OCI-LY7 (cell line): ENCODE measurements at regions not wholly inside any gene's neighbourhood (a gene's known extent, or its start where the extent isn't known, plus 50 kb on each side); places are given as distances from the start of the nearest gene placed in this dataset.

Source experiments
- BruUV-seq: library from RNA; stranded (reverse); fragments of 400-500 nt; replicated peaks from 2 replicates; lab custom pipeline; 2021; lab: Mats Ljungman, UMichigan
- CTCF ChIA-PET: fragments of 300-600 bp; sonication (Branson Sonifier 250); formaldehyde crosslinking; loops from one replicate; lab custom pipeline; 2022; ENCODE audit warnings: antibody characterized with exemption; ENCODE audit not compliant: unreplicated experiment; lab: Charles Lee
- POLR2A ChIA-PET: fragments of 300-600 bp; sonication (Branson Sonifier 250); formaldehyde crosslinking; loops from one replicate; lab custom pipeline; 2022; ENCODE audit warnings: antibody characterized with exemption; lab: Charles Lee
- DNase-seq: peaks from one replicate; pipeline ENCODE4 v3.0.0-alpha.2; 2015; ENCODE audit warnings: low spot score
- H2AFZ ChIP-seq: fragments of 200-600 bp; sonication (generic), shearing (Covaris generic); 2 replicates; pipeline ENCODE4 v1.6.1; 2014; ENCODE audit warnings: mild to moderate bottlenecking, antibody characterized with exemption, low read length, moderate library complexity
- H3K27ac ChIP-seq: fragments of 200-600 bp; sonication (generic); 2 replicates; pipeline ENCODE4 v1.5.1; 2014; ENCODE audit warnings: mixed run types, low read depth, mild to moderate bottlenecking, moderate library complexity, low read length, inconsistent platforms; ENCODE audit not compliant: poor library complexity, severe bottlenecking
- H3K36me3 ChIP-seq: fragments of 200-600 bp; sonication (generic); 2 replicates; pipeline ENCODE4 v1.6.1; 2014; ENCODE audit warnings: mild to moderate bottlenecking, antibody characterized with exemption, low read length, moderate library complexity, mixed read lengths; ENCODE audit not compliant: insufficient read depth
- H3K4me1 ChIP-seq: fragments of 200-600 bp; sonication (generic); 2 replicates; pipeline ENCODE4 v1.5.1; 2014; ENCODE audit warnings: mild to moderate bottlenecking, low read length; ENCODE audit not compliant: insufficient read depth, poor library complexity, severe bottlenecking
- H3K4me2 ChIP-seq: fragments of 200-600 bp; sonication (generic); 2 replicates; pipeline ENCODE4 v1.6.1; 2014; ENCODE audit warnings: mild to moderate bottlenecking, low read length
- H3K4me3 ChIP-seq: fragments of 200-600 bp; sonication (generic); 2 replicates; pipeline ENCODE4 v1.5.1; 2014; ENCODE audit warnings: mild to moderate bottlenecking, low read depth, low read length; ENCODE audit not compliant: poor library complexity, severe bottlenecking
- H3K79me2 ChIP-seq: fragments of 200-600 bp; sonication (generic); 2 replicates; pipeline ENCODE4 v1.6.1; 2016; ENCODE audit warnings: low read depth, mild to moderate bottlenecking, low read length, moderate library complexity, mixed read lengths; ENCODE audit not compliant: insufficient read depth
- H3K9me2 ChIP-seq: fragments of 200-600 bp; sonication (generic); 2 replicates; pipeline ENCODE4 v1.6.1; 2016; ENCODE audit warnings: mild to moderate bottlenecking, low read length, mixed read lengths; ENCODE audit not compliant: insufficient read depth
- H3K9me3 ChIP-seq: fragments of 200-600 bp; sonication (generic); 2 replicates; pipeline ENCODE4 v1.6.1; 2014; ENCODE audit warnings: mild to moderate bottlenecking, mixed run types, low read length, mixed read lengths
- H4K20me1 ChIP-seq: fragments of 200-600 bp; sonication (generic); 2 replicates; pipeline ENCODE4 v1.6.1; 2014; ENCODE audit warnings: mild to moderate bottlenecking, antibody characterized with exemption, low read length, moderate library complexity, mixed read lengths; ENCODE audit not compliant: insufficient read depth
- EZH2phosphoT487 ChIP-seq: fragments of 200-600 bp; sonication (generic); IDR thresholded peaks from 2 replicates; pipeline ENCODE4 v1.6.1; 2018; ENCODE audit warnings: low read depth, borderline replicate concordance, mild to moderate bottlenecking, mixed run types, antibody characterized with exemption, low read length, moderate library complexity, mixed read lengths
- intact Hi-C: fragments of 100-400 bp; cut with micrococcal nuclease; formaldehyde crosslinking; loops from one replicate; pipeline ENCODE4 v1.10.0; 2022; ENCODE audit not compliant: unreplicated experiment
- TF ChIP-seq, protein P1 (sequence below): fragments of 200-600 bp; sonication (generic); conservative IDR thresholded peaks from 2 replicates; pipeline ENCODE4 v1.5.1; 2014; ENCODE audit warnings: mild to moderate bottlenecking, antibody characterized with exemption, low read length, moderate library complexity, mixed read lengths

DNA sequence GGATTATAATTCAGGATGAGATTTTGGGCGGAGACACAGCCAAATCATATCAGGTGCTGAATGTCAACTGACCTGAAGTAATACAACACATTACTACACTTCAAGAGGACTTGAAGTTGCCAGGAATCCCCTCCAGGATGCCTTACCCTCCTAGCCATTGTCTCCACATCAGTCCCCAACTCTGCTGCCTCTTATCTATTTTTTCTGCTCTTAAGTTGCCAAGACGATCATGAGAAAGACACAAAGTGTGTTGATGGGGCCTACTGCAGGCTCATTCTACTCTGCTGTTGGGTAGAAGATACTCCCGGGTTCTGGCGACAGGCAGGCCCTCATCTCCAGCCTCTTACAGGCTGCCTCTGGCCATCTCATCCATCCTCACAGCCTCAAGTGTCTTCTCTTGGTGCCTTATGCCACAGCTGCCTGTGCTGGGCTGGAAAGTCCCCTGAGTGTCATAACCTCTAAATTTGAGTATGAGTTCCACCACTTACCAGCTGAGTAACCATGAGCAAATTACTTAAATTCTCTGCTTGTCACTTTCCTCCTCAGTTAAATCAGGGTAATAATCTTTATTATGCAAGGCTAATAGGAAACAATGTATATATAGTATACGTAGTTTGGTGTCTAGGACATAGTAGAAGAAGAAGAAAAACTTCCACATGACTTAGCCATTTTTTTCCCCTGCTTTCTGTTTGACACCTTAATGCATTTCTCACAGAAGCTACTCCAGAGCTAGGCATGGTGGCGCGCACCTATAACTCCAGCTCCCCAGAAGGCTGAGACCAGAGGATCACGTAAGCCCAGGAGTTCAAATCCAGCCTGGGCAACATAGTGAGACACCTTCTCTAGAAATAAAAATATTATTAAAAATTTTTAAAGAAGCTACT lies 73.0 kb upstream of the SNX2 start:
- H3K9me3 ChIP-seq = no peaks in the 10 kb centered on the region
- no peaks in the 10 kb centered on the region for H3K9me2 ChIP-seq
- peak overlapping the region; percentile 37; the same call in 1 of the 2 replicates for H2AFZ ChIP-seq
- intact Hi-C loops = loop anchor here (5.0 to 10.0 kb wide), 2 partner anchors 143 to 300 kb away; partner anchors contain the start of gene SNX24
- peaks cover 23% of the 10 kb centered on the region for H3K4me1 ChIP-seq
- DNase-seq = peak; percentile 45
- no TSS peak for BruUV-seq
- peak overlapping the region; percentile 48 for H3K4me2 ChIP-seq
- H3K27ac ChIP-seq = no peak overlapping the region
- CTCF ChIA-PET = interaction anchor here (0.6 kb wide), 2 partner anchors 40 to 696 kb away, joined by 3 to 4 read pairs; no protein-coding TSS in a partner anchor
- TF ChIP-seq, protein P1, sequence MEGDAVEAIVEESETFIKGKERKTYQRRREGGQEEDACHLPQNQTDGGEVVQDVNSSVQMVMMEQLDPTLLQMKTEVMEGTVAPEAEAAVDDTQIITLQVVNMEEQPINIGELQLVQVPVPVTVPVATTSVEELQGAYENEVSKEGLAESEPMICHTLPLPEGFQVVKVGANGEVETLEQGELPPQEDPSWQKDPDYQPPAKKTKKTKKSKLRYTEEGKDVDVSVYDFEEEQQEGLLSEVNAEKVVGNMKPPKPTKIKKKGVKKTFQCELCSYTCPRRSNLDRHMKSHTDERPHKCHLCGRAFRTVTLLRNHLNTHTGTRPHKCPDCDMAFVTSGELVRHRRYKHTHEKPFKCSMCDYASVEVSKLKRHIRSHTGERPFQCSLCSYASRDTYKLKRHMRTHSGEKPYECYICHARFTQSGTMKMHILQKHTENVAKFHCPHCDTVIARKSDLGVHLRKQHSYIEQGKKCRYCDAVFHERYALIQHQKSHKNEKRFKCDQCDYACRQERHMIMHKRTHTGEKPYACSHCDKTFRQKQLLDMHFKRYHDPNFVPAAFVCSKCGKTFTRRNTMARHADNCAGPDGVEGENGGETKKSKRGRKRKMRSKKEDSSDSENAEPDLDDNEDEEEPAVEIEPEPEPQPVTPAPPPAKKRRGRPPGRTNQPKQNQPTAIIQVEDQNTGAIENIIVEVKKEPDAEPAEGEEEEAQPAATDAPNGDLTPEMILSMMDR = no peak
- no peak for TF ChIP-seq EZH2phosphoT487
- no peak overlapping the region for H3K4me3 ChIP-seq
- H3K79me2 ChIP-seq = no peaks in the 10 kb centered on the region
- POLR2A ChIA-PET = interaction anchor here (0.6 to 1.4 kb wide), 3 partner anchors 24 to 130 kb away, joined by 3 to 4 read pairs (median 3); no protein-coding TSS in a partner anchor
- no peaks in the 10 kb centered on the region for H3K36me3 ChIP-seq
- no peaks in the 10 kb centered on the region for H4K20me1 ChIP-seq

DNA sequence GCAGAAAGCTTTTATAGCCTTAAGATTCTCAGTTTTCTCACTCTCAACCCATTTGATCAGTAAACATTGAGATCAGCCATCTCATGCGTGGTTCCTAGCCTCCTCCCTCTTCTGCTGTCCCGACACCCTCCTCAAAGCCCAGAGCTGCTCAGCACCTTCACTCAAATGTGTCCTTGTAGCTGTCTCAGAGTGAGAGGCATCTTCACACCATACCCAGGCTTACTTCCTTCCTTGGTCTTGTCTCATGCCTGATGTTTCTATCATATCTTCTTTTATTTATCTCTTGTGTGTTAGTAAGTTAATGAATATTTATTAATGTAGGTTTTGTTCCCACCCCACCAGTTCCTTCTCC lies 72.4 kb upstream of the SNX2 start:
- no TSS peak for BruUV-seq
- intact Hi-C loops = loop anchor here (5.0 to 10.0 kb wide), 2 partner anchors 142 to 300 kb away; partner anchors contain the start of gene SNX24
- Histone ChIP-seq H3K27ac (no peak overlapping the region), H3K36me3 (no peaks in the 10 kb centered on the region), H3K4me1 (peaks cover 19% of the 10 kb centered on the region), H3K9me3 (no peaks in the 10 kb centered on the region), H3K9me2 (no peaks in the 10 kb centered on the region), H4K20me1 (no peaks in the 10 kb centered on the region), H3K79me2 (no peaks in the 10 kb centered on the region), H3K4me3 (no peak overlapping the region), H2AFZ (peak overlapping the region; percentile 37; the same call in 1 of the 2 replicates), H3K4me2 (no peak overlapping the region)
- peak; percentile 12 for DNase-seq
- TF ChIP-seq, protein P1 = no peak
- no peak for TF ChIP-seq EZH2phosphoT487
- POLR2A ChIA-PET = interaction anchor here (0.6 to 1.4 kb wide), 3 partner anchors 23 to 130 kb away, joined by 3 to 4 read pairs (median 3); no protein-coding TSS in a partner anchor
- CTCF ChIA-PET = interaction anchor here (0.6 kb wide), 2 partner anchors 39 to 695 kb away, joined by 3 to 4 read pairs; no protein-coding TSS in a partner anchor
